ENCODE measurements at regions not wholly inside any gene's neighbourhood (a gene's known extent, or its start where the extent isn't known, plus 50 kb on each side); places are given as distances from the start of the nearest gene placed in this dataset.
"Not testable (repeated sequence)": the region's sequence is repeated elsewhere in the genome, so short reads cannot be mapped to it uniquely, and the experiment has no call there.

DNA sequence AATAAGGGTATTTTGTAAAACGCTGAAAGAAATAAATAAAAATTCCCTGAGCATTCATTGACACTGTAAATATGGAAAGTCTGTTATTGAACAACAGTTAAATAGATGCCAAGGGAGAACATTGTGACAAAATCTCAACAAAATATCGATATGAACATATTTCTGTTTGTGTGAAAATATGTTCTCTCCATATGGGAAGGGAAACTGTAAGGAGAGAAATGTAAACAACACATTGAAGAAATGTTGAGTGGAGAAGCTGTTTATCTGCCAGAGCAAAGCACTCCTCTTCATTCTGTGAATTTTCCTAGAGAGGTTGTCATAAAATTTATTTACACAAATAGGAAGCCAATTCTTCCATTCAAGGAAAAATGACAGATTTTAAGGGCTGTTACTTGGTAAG lies 57.1 kb upstream of the EOMES start:
- H3K27me3 Mint-ChIP-seq: no peaks in the 10 kb centered on the region
- intact Hi-C loops (cut with micrococcal nuclease): no loop called here
- H3K4me3 Mint-ChIP-seq: no peak overlapping the region
- H3K9me3 Mint-ChIP-seq: no peaks in the 10 kb centered on the region
- H3K27ac Mint-ChIP-seq: no peak overlapping the region
- no peaks in the 10 kb centered on the region for H3K4me1 Mint-ChIP-seq (ENCODE audit: low read depth)
- no peaks in the 10 kb centered on the region for H3K36me3 Mint-ChIP-seq
- CTCF ChIA-PET: no interaction called here
- no peak for DNase-seq
- POLR2A ChIA-PET: no interaction called here

DNA sequence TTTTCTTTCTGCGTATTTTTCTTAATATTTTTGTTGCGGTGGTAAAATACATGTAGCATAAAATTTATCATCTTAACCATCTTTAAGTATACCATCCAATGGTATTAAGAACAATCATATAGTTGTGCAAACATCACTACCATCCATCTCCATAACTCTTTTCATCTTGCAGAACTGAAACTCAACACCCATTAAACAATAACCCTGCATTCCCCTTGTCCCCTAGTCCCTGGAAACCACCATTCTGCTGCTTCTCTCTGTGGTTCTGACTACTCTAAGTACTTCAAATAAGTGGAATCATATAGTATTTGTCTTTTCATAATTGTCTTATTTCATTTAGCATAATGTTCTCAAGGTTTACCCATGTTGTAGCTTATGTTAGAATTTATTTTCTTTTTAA lies 67.3 kb upstream of the EOMES start:
- H3K27me3 Mint-ChIP-seq: no peaks in the 10 kb centered on the region
- H3K4me1 Mint-ChIP-seq (ENCODE audit: low read depth): no peaks in the 10 kb centered on the region
- no peaks in the 10 kb centered on the region for H3K36me3 Mint-ChIP-seq
- DNase-seq: no peak
- no peak overlapping the region for H3K27ac Mint-ChIP-seq
- H3K9me3 Mint-ChIP-seq: no peaks in the 10 kb centered on the region
- ChIA-PET POLR2A (interaction anchor here (0.6 kb wide), 1 partner anchor 130 kb away, joined by 3 read pairs; no protein-coding TSS in a partner anchor), CTCF (interaction anchor here (1.1 kb wide), 1 partner anchor 72 kb away, joined by 3 read pairs; no protein-coding TSS in a partner anchor)
- intact Hi-C loops (cut with micrococcal nuclease): no loop called here
- H3K4me3 Mint-ChIP-seq: no peak overlapping the region

DNA sequence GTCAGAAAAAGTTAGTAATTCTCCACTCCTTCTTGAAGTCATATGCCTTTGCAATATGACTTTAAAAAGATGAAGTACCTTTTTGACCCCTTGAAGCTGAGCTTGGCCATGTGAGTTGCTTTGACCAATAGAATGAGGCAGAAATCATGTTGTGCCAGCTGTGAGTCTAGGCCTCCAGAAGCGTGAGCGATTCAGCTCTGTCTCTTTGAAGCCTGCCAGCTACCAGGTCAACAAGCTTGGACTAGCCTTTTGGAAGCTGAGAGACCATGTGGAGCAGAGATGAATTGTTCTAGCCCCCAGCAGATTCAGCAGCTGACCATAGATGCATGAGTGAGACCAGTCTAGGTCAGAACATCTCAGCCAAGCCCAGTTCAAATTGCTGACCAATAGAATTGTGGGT lies 69.8 kb upstream of the EOMES start:
- H3K27me3 Mint-ChIP-seq: no peaks in the 10 kb centered on the region
- POLR2A ChIA-PET: no interaction called here
- H3K27ac Mint-ChIP-seq: no peak overlapping the region
- H3K4me1 Mint-ChIP-seq (ENCODE audit: low read depth): no peaks in the 10 kb centered on the region
- no peak overlapping the region for H3K4me3 Mint-ChIP-seq
- CTCF ChIA-PET: interaction anchor here (0.5 kb wide), 1 partner anchor 442 kb away, joined by 3 read pairs; no protein-coding TSS in a partner anchor
- H3K9me3 Mint-ChIP-seq: no peaks in the 10 kb centered on the region
- H3K36me3 Mint-ChIP-seq: no peaks in the 10 kb centered on the region
- intact Hi-C loops (cut with micrococcal nuclease): no loop called here
- no peak for DNase-seq

DNA sequence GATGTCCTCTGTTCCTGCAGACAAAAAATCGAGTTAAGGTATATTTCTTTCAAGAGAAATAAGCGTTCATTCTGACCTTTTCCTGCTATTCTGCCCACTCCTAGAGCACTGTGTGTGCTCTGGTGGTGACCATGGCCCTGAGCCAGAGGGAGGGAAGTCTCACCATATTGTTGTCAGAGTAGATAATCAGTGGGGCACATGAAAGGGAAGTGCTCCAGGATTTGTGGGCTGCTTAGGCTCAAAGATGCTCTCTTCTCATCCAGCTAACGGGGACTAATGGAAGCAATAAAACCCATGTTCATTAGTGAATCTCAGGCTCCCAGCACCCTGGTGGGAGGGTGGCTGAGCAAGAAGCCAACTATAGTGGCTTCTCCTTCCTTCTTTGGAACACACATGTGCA lies 70.7 kb upstream of the EOMES start:
- H3K4me1 Mint-ChIP-seq (ENCODE audit: low read depth): no peaks in the 10 kb centered on the region
- ChIA-PET CTCF (interaction anchor here (0.5 kb wide), 1 partner anchor 443 kb away, joined by 3 read pairs; no protein-coding TSS in a partner anchor), POLR2A (no interaction called here)
- intact Hi-C loops (cut with micrococcal nuclease): no loop called here
- H3K27ac Mint-ChIP-seq: no peak overlapping the region
- no peak for DNase-seq
- H3K27me3 Mint-ChIP-seq: no peaks in the 10 kb centered on the region
- H3K36me3 Mint-ChIP-seq: no peaks in the 10 kb centered on the region
- no peak overlapping the region for H3K4me3 Mint-ChIP-seq
- no peaks in the 10 kb centered on the region for H3K9me3 Mint-ChIP-seq

DNA sequence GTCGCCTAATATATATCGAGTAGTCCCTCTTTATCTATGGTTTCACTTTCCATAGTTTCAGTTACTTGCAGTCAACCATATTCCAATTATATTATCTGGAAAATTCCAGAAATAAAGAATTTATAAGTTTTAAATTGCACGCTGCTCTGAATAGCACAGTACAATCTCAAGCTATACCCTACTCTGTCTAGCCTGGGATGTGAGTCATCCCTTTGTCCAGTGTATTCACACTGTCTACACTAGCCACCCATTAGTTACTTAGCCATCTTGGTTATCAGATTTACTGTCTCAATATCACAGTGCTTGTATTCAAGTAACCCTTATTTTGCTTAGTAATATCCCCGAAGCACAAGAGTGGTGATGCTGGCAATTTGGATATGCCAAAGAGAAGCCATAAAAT lies 72.1 kb upstream of the EOMES start:
- Mint-ChIP-seq H3K9me3 (no peaks in the 10 kb centered on the region), H3K27me3 (no peaks in the 10 kb centered on the region), H3K4me3 (no peak overlapping the region), H3K4me1 (ENCODE audit: low read depth) (no peaks in the 10 kb centered on the region), H3K27ac (no peak overlapping the region), H3K36me3 (no peaks in the 10 kb centered on the region)
- CTCF ChIA-PET: no interaction called here
- POLR2A ChIA-PET: no interaction called here
- intact Hi-C loops (cut with micrococcal nuclease): no loop called here
- no peak for DNase-seq

DNA sequence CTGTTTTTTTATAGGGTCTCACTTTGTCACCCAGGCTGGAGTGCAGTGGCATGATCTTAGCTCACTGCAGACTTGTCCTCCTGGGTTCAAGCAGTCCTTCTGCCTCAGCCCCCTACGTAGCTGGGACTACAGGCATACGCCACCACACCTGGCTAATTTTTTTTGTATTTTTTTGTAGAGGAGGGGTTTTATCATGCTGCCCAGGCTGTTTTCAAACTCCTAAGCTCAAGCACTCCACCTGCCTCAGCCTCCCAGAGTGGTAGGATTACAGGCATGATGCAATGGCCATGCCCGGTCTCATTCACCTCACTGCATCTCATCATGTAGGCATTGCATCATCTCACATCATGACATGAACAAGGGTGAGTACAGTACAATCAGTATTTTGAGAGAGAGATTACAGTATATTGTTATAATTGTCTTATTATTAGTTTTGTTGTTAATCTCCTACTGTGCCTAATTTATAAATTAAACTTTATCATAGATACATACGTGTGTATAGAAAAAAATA lies 74.3 kb upstream of the EOMES start:
- Mint-ChIP-seq H3K27ac (no peak overlapping the region), H3K4me1 (ENCODE audit: low read depth) (no peaks in the 10 kb centered on the region), H3K36me3 (no peaks in the 10 kb centered on the region), H3K9me3 (no peaks in the 10 kb centered on the region), H3K27me3 (no peaks in the 10 kb centered on the region), H3K4me3 (no peak overlapping the region)
- intact Hi-C loops (cut with micrococcal nuclease): no loop called here
- no peak for DNase-seq
- ChIA-PET POLR2A (no interaction called here), CTCF (no interaction called here)

DNA sequence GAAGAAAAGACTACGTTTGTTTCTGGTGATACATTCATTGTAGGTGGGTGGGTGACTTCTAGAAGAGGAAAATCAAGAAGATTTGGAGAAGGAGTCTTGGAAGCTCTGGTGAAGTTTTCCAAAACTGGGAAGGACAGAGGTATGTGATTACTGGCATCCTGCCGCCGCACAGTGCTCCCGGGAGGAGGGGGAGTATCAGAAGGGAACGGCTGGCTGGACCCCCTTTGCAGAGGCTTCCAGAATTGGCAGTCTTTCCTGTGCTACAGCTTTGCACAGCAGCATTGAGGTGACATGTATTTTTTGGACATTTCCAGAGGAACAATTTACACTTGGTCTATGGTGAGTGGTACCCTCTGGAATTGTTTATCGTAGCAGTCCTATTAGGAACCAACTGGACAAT lies 75.7 kb upstream of the EOMES start:
- no peak overlapping the region for H3K27ac Mint-ChIP-seq
- no peaks in the 10 kb centered on the region for H3K4me1 Mint-ChIP-seq (ENCODE audit: low read depth)
- intact Hi-C loops (cut with micrococcal nuclease): no loop called here
- no peak for DNase-seq
- H3K4me3 Mint-ChIP-seq: no peak overlapping the region
- no peaks in the 10 kb centered on the region for H3K36me3 Mint-ChIP-seq
- H3K9me3 Mint-ChIP-seq: no peaks in the 10 kb centered on the region
- ChIA-PET CTCF (interaction anchor here (0.6 kb wide), 1 partner anchor 1004 kb away, joined by 3 read pairs; no protein-coding TSS in a partner anchor), POLR2A (no interaction called here)
- H3K27me3 Mint-ChIP-seq: peaks cover 1% of the 10 kb centered on the region

DNA sequence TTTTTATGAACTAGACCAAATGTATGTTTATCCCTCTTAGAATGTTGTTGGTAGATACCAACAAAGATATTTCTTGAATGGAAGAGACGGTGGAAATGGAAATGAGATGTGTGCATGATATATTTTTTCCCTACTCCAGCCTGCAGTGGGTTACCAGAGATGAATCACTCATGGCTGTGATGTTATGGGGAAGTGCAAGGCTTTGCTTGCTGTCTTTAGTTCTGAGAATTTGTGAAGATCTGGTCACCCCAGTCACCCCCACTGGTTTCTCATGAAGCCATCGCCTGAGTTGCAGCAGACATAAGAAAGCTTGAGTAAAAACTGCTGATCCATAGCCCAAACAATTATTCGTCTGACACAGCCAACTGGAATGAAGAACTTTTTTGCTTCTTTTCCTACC lies 78.1 kb upstream of the EOMES start:
- Mint-ChIP-seq H3K27ac (no peak overlapping the region), H3K9me3 (no peaks in the 10 kb centered on the region), H3K4me1 (ENCODE audit: low read depth) (no peaks in the 10 kb centered on the region), H3K27me3 (peaks cover 1% of the 10 kb centered on the region), H3K36me3 (no peaks in the 10 kb centered on the region), H3K4me3 (no peak overlapping the region)
- DNase-seq: no peak
- ChIA-PET POLR2A (no interaction called here), CTCF (no interaction called here)
- intact Hi-C loops (cut with micrococcal nuclease): no loop called here

DNA sequence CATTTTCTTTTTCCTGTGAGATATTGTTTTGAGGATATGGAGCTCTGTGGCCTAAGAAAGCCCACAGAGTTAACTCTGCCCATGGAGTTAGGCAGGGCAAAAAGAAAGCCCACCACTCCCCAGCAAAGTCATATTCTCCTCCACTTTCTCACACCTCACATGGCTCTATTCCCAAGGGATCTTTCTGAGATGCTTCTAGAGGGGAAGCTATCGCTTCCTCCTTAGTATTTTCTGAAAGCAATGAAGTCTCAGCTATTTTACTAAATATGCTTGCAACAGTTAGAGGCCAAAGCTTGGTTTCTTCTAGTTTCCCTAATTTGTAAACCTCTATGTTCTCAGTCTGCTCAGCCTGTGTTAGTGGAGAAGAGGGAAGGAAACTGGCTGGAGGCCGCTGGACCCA lies 80.3 kb upstream of the EOMES start:
- H3K9me3 Mint-ChIP-seq: no peaks in the 10 kb centered on the region
- DNase-seq: no peak
- intact Hi-C loops (cut with micrococcal nuclease): no loop called here
- H3K27me3 Mint-ChIP-seq: peaks cover 1% of the 10 kb centered on the region
- H3K36me3 Mint-ChIP-seq: no peaks in the 10 kb centered on the region
- H3K4me3 Mint-ChIP-seq: no peak overlapping the region
- no peaks in the 10 kb centered on the region for H3K4me1 Mint-ChIP-seq (ENCODE audit: low read depth)
- POLR2A ChIA-PET: no interaction called here
- no peak overlapping the region for H3K27ac Mint-ChIP-seq
- CTCF ChIA-PET: no interaction called here

DNA sequence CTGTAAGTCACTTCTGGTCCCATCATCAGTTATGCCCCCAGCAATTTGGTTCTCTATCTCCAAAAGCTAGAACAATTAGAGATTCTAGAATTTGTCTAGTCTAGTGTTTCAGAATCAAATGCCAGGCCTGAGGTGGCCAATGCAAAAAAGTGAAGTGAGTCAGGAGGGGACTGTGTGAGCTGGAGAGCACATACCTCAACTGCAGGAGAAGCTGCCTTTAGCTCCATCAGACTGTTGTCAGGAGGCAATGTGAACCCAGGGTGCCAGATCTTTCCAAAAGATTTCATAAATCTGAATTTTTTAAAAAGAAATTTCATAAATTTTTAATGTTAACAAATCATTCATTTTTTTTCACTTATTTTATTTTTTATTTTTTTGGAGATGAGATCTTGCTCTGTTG lies 80.7 kb upstream of the EOMES start:
- H3K36me3 Mint-ChIP-seq: no peaks in the 10 kb centered on the region
- no peak overlapping the region for H3K4me3 Mint-ChIP-seq
- intact Hi-C loops (cut with micrococcal nuclease): no loop called here
- CTCF ChIA-PET: no interaction called here
- no peaks in the 10 kb centered on the region for H3K9me3 Mint-ChIP-seq
- POLR2A ChIA-PET: no interaction called here
- DNase-seq: no peak
- H3K27ac Mint-ChIP-seq: no peak overlapping the region
- no peaks in the 10 kb centered on the region for H3K4me1 Mint-ChIP-seq (ENCODE audit: low read depth)
- H3K27me3 Mint-ChIP-seq: peaks cover 1% of the 10 kb centered on the region

DNA sequence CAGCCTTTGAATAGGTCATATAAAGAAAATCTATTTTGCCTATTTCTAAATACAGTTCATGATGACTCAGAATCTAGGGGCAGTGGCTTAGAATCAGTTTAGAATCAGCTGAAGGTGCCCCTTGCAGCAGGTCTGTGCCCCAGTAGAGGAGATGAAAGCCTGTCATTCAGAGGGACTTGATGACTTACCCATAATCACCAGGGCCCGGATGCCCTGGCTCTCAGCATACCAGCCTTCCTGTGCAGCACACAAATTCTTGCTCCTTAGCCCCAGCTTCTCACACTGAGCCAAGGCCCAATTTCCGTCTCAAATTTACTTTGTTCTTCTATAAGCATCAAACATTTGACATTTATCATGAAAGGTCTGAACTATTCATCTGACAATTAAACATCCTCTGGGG lies 83.2 kb upstream of the EOMES start:
- POLR2A ChIA-PET: no interaction called here
- no peaks in the 10 kb centered on the region for H3K9me3 Mint-ChIP-seq
- no peaks in the 10 kb centered on the region for H3K4me1 Mint-ChIP-seq (ENCODE audit: low read depth)
- H3K36me3 Mint-ChIP-seq: no peaks in the 10 kb centered on the region
- H3K27me3 Mint-ChIP-seq: peaks cover 1% of the 10 kb centered on the region
- intact Hi-C loops (cut with micrococcal nuclease): no loop called here
- no peak for DNase-seq
- CTCF ChIA-PET: no interaction called here
- H3K27ac Mint-ChIP-seq: no peak overlapping the region
- no peak overlapping the region for H3K4me3 Mint-ChIP-seq

DNA sequence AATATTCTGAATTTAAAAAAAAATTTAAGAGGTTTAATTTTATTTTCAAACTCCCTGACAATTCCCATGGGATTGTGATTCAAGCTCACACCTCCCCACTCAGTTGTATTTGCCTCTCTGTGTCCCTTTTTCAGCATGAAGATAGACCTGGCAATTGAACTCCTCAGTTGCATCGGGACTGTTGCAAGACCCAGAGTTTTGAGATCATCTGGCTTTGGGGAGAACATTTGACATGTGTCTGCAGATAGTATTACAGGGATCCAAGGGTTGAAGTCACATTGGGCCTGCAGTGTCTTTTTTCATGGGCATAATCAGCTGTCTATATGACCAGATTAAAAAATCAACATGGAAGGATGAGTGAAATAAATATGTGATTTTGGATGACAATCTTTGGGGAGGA lies 91.1 kb upstream of the EOMES start:
- CTCF ChIA-PET: no interaction called here

DNA sequence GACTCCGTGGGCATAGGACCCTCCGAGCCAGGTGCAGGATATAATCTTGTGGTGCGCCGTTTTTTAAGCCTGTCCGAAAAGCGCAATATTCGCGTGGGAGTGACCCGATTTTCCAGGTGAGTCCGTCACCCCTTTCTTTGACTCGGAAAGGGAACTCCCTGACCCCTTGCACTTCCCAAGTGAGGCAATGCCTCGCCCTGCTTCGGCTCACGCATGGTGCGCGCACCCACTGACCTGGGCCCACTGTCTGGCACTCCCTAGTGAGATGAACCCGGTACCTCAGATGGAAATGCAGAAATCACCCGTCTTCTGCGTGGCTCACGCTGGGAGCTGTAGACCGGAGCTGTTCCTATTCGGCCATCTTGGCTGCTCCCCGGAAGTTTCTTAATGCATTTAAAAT lies 99.5 kb upstream of the EOMES start:
- H3K27ac Mint-ChIP-seq; POLR2A ChIA-PET; CTCF ChIA-PET; H3K36me3 Mint-ChIP-seq; intact Hi-C loops (cut with micrococcal nuclease); H3K4me3 Mint-ChIP-seq; H3K4me1 Mint-ChIP-seq (ENCODE audit: low read depth); H3K9me3 Mint-ChIP-seq; DNase-seq; H3K27me3 Mint-ChIP-seq: not testable (repeated sequence)

More for the DNA sequence above, 91.1 kb upstream of the EOMES start:
- intact Hi-C loops (cut with micrococcal nuclease): no loop called here
- Mint-ChIP-seq H3K36me3 (peaks cover 2% of the 10 kb centered on the region), H3K27ac (no peak overlapping the region), H3K4me1 (ENCODE audit: low read depth) (no peaks in the 10 kb centered on the region), H3K27me3 (no peaks in the 10 kb centered on the region), H3K4me3 (no peak overlapping the region), H3K9me3 (no peaks in the 10 kb centered on the region)
- POLR2A ChIA-PET: no interaction called here
- no peak for DNase-seq
